Thymus (tissue), 11 donors: ENCODE measurements at regions not wholly inside any gene's neighbourhood (a gene's known extent, or its start where the extent isn't known, plus 50 kb on each side); places are given as distances from the start of the nearest gene placed in this dataset.
"Not testable (repeated sequence)": the region's sequence is repeated elsewhere in the genome, so short reads cannot be mapped to it uniquely, and the experiment has no call there.

ENCODE experiments used
- DNase-seq, 9 donors: peaks; one replicate each; pipeline ENCODE4 v3.0.0-alpha.2; 2013; ENCODE audit warnings: low spot score in 9 of 9, low read depth in 6 of 9, missing footprints in 1 of 9
- H3K27ac ChIP-seq, 2 donors: one replicate each; pipeline ENCODE4 v1.5.1; 2013; ENCODE audit warnings: control low read depth in 1 of 2, low read depth in 1 of 2, low read length in 1 of 2, mild to moderate bottlenecking in 1 of 2, moderate library complexity in 1 of 2
- H3K27me3 ChIP-seq, 2 donors: one replicate each; pipeline ENCODE4 v1.5.1; 2013; ENCODE audit warnings: low read length in 1 of 2; ENCODE audit not compliant: control insufficient read depth in 2 of 2, insufficient read depth in 1 of 2
- H3K36me3 ChIP-seq, 2 donors: one replicate each; pipeline ENCODE4 v1.5.1; 2013; ENCODE audit warnings: low read length in 1 of 2, mild to moderate bottlenecking in 1 of 2, moderate library complexity in 1 of 2; ENCODE audit not compliant: control insufficient read depth in 2 of 2, insufficient read depth in 2 of 2
- H3K4me1 ChIP-seq, 2 donors: one replicate each; pipeline ENCODE4 v1.5.1; 2013; ENCODE audit warnings: low read length in 2 of 2; ENCODE audit not compliant: control insufficient read depth in 2 of 2, insufficient read depth in 2 of 2
- H3K4me3 ChIP-seq, 2 donors: one replicate each; pipeline ENCODE4 v1.5.1; 2013; ENCODE audit warnings: low read length in 2 of 2, control low read depth in 1 of 2, mild to moderate bottlenecking in 1 of 2
- H3K9me3 ChIP-seq, 2 donors: one replicate each; pipeline ENCODE4 v1.5.1; 2013; ENCODE audit warnings: low read length in 1 of 2, mild to moderate bottlenecking in 1 of 2; ENCODE audit not compliant: control insufficient read depth in 2 of 2, insufficient read depth in 1 of 2
- WGBS: extraction: QIAGEN DNeasy Blood & Tissue Kit; methylation state at CpG from one replicate; pipeline ENCODE4 v1.1.7; 2013; 5-methylcytosine and 5-hydroxymethylcytosine counted together
- donor health status: healthy.

GRCh38 chr9:66601472-66601871 is 299.1 kb upstream of the ZNF658 start:
- not testable (repeated sequence) for H3K27ac ChIP-seq
- 89% methylated on average over 10 of the region's 10 CpGs for WGBS

GRCh38 chr9:66631521-66632046 is 268.9 kb upstream of the ZNF658 start:
- not testable (repeated sequence) for H3K4me1 ChIP-seq

More at GRCh38 chr9:66601472-66601871, 299.1 kb upstream of the ZNF658 start:
- H3K4me1 ChIP-seq, H3K4me3 ChIP-seq, H3K36me3 ChIP-seq, H3K9me3 ChIP-seq, H3K27me3 ChIP-seq: not testable (repeated sequence)
- peak in 1 of 9 donors; percentile 1 for DNase-seq

GRCh38 chr9:66647675-66648074 is 252.8 kb upstream of the ZNF658 start:
- not testable (repeated sequence) for H3K9me3 ChIP-seq, H3K27me3 ChIP-seq, H3K4me1 ChIP-seq, H3K27ac ChIP-seq, H3K36me3 ChIP-seq, H3K4me3 ChIP-seq, DNase-seq
- WGBS: no CpG with 5 or more reads among the region's 2 CpGs

More at GRCh38 chr9:66631521-66632046, 268.9 kb upstream of the ZNF658 start:
- 81% methylated on average over 6 of the region's 22 CpGs for WGBS
- DNase-seq, H3K4me3 ChIP-seq, H3K36me3 ChIP-seq, H3K9me3 ChIP-seq, H3K27ac ChIP-seq, H3K27me3 ChIP-seq: not testable (repeated sequence)

DNA sequence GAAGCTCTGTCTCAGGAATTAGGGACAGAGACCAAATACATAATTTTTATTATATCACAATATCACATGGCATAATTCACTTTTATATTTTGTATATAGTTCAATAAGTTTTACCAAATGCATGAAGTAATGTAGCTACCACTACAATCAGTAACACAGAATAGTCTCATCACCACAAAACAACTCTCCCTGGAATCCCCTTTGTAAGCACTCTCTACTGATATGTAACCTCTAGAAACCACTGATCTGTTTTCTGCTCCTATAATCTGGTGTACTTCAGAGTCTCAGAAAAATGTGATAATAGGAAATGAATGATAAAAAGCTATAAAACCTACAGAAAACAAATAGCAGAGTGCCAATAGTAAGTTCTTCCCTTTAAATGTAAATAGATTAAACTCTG is 210.3 kb upstream of the ZNF658 start:
- not testable (repeated sequence) for H3K4me3 ChIP-seq, H3K4me1 ChIP-seq, H3K27ac ChIP-seq, H3K9me3 ChIP-seq, H3K27me3 ChIP-seq, DNase-seq, H3K36me3 ChIP-seq

DNA sequence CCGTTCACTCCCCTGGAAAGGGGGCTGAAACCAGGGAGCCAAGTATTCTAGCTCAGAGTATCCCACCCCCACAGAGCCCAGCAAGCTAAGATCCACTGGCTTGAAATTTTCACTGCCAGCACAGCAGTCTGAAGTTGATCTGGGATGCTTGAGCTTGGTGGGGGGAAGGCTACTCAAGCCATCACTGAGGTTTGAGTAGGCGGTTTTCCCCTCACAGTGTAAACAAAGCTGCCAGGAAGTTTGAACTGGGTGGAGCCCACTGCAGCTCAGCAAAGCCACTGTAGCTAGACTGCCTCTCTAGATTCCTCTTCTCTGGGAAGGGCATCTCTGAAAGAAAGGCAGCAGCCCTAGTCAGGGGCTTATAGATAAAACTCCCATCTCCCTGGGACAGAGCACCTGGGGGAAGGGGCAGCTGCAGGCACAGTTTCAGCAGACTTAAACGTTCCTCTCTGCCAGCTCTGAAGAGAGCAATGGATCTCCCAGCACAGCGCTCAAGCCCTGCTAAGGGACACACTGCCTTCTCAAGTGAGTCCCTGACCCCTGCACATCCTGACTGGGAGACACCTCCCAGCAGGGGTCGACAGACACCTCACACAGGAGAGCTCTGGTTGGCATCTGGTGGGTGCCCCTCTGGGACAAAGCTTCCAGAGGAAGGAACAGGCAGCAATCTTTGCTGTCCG is 204.8 kb upstream of the ZNF658 start:
- not testable (repeated sequence) for H3K4me3 ChIP-seq, H3K9me3 ChIP-seq, DNase-seq, H3K27me3 ChIP-seq, H3K4me1 ChIP-seq, H3K36me3 ChIP-seq, H3K27ac ChIP-seq
- 62% methylated on average over 2 of the region's 6 CpGs for WGBS

GRCh38 chr9:66697343-66698065 is 203.0 kb upstream of the ZNF658 start:
- WGBS: no CpG with 5 or more reads among the region's 9 CpGs
- DNase-seq, H3K27ac ChIP-seq, H3K36me3 ChIP-seq, H3K4me1 ChIP-seq, H3K4me3 ChIP-seq, H3K27me3 ChIP-seq, H3K9me3 ChIP-seq: not testable (repeated sequence)

DNA sequence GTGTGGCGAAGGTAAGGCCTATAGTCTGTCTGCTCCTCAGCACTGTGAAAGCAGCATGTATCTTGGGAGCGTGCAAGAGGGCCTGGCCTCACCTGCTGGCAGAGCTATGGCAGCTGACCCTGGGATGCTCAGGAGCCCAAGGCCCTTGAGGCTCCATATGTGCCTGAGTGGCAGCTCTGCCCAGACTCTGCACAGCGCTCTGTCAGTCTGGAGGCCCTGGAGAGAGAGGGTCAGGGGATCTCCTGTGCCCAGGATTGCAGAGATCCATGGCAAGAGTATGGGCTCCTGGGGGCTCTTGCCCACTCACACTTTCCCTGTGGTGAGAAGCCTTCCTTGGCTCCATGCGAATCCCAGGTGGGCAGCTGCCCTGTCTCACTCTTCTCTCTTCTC is 202.5 kb upstream of the ZNF658 start:
- 100% methylated on average over 1 of the region's 4 CpGs for WGBS
- not testable (repeated sequence) for H3K27ac ChIP-seq, H3K9me3 ChIP-seq, DNase-seq, H3K4me1 ChIP-seq, H3K27me3 ChIP-seq, H3K4me3 ChIP-seq, H3K36me3 ChIP-seq

DNA sequence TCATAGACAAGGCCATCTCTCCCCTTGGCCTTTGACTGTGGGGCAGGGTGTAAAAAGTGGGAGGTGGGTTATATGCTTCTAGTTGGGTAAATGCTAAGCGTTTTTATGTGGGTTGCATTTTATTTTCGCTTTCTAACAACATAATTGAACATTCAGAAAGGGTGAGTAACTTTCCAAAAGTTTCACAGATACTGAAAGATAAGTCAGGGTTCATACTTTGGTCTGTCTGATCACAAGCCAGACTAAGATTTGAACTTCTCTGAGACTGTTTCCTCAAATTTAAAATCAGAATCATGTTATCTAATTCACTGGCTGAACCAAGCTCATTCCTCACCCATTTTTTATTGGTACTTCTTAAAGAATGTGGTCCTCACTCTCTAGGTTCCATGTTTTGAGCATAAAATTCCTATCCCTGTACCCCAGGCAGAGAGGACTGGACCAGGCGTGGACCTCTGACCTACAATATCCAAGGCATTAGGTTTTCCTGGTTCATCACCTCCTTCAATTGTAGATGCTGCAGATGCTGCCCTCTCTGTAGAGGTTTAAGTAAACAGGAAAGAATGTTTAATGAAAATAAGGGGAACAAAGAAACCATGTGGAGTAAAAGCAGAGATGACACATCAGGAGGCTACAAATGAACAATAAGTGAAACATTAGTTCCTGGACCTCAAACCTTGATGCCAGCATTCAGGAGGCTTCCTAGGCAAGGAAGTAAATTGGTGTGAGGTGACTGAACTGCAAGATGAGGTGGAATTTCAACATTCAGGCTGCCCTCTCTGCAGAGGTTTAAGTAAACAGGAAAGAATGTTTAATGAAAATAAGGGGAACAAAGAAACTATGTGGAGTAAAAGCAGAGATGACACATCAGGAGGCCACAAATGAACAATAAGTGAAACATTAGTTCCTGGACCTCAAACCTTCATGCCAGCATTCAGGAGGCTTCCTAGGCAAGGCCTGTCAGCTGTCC is 198.8 kb upstream of the ZNF658 start:
- not testable (repeated sequence) for H3K36me3 ChIP-seq, H3K4me3 ChIP-seq, H3K4me1 ChIP-seq, H3K27ac ChIP-seq, DNase-seq, H3K27me3 ChIP-seq, H3K9me3 ChIP-seq
- 86% methylated on average over 1 of the region's 3 CpGs for WGBS

GRCh38 chr9:66711553-66711952 is 189.0 kb upstream of the ZNF658 start:
- DNase-seq, H3K4me3 ChIP-seq, H3K27ac ChIP-seq, H3K9me3 ChIP-seq, H3K4me1 ChIP-seq, H3K36me3 ChIP-seq, H3K27me3 ChIP-seq: not testable (repeated sequence)
- no CpG with 5 or more reads among the region's 6 CpGs for WGBS
